Amniotic epithelial cell (primary cell): ENCODE measurements at regions not wholly inside any gene's neighbourhood (a gene's known extent, or its start where the extent isn't known, plus 50 kb on each side); places are given as distances from the start of the nearest gene placed in this dataset.
"Not testable (repeated sequence)": the region's sequence is repeated elsewhere in the genome, so short reads cannot be mapped to it uniquely, and the experiment has no call there.

Experiments used
- DNase-seq: peaks from one replicate; pipeline ENCODE4 v3.0.0-alpha.2; 2010; ENCODE audit warnings: low read depth

- no peak for DNase-seq
These were observed 1160.2 kb downstream of the FAM133A start for GRCh38 chrX:94834226-94834625.

GRCh38 chrX:94850811-94851210, 1176.8 kb downstream of the FAM133A start:
- DNase-seq, result no peak

- DNase-seq, result no peak
These were observed 1180.2 kb downstream of the FAM133A start for GRCh38 chrX:94854251-94854650.

- DNase-seq, result not testable (repeated sequence)
These were observed 1188.5 kb downstream of the FAM133A start for GRCh38 chrX:94862470-94862869.

- DNase-seq, result no peak
These were observed 1197.6 kb downstream of the FAM133A start for GRCh38 chrX:94871640-94872039.

- DNase-seq, result no peak
These were observed 1227.8 kb downstream of the FAM133A start for GRCh38 chrX:94901849-94902248.

GRCh38 chrX:94908171-94908570, 1234.2 kb downstream of the FAM133A start:
- no peak for DNase-seq

GRCh38 chrX:94908648-94909047, 1234.6 kb downstream of the FAM133A start:
- no peak for DNase-seq

GRCh38 chrX:94914235-94914634, 1240.2 kb downstream of the FAM133A start:
- no peak for DNase-seq

GRCh38 chrX:94932278-94932965, 1258.4 kb downstream of the FAM133A start:
- no peak for DNase-seq

- no peak for DNase-seq
These were observed 1262.7 kb downstream of the FAM133A start for GRCh38 chrX:94936722-94937121.

GRCh38 chrX:94937491-94937890, 1263.5 kb downstream of the FAM133A start:
- DNase-seq, result no peak

GRCh38 chrX:94942603-94943002, 1268.6 kb downstream of the FAM133A start:
- no peak for DNase-seq

GRCh38 chrX:94946137-94946536, 1272.1 kb downstream of the FAM133A start:
- DNase-seq, result not testable (repeated sequence)

GRCh38 chrX:94961730-94962129, 1287.7 kb downstream of the FAM133A start:
- DNase-seq, result no peak

- no peak for DNase-seq
These were observed 1303.6 kb downstream of the FAM133A start for GRCh38 chrX:94977562-94977961.

- DNase-seq, result no peak
These were observed 1304.0 kb downstream of the FAM133A start for GRCh38 chrX:94977986-94978385.
